ENCODE measurements at regions not wholly inside any gene's neighbourhood (a gene's known extent, or its start where the extent isn't known, plus 50 kb on each side); places are given as distances from the start of the nearest gene placed in this dataset.

DNA sequence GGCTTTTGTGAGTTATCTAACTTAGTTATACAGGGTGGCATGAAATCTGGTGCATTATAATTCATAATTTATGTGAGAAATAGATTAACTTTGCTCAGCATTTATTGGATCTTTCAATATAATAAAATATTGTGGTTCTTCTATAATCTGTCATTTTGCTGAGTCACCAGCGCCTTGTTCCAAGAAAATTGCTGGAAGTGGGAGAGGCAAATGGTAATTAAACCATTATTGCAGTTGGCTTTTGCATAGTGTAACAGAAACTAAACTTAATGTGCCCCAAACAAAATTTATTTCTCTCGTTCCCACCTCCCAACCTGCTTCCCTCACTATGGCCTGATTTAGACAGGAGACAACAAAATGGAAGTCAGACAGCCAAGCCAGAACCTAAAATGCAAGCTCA is 146.3 kb downstream of the GALR1 start:
- TF ChIP-seq, protein P1, sequence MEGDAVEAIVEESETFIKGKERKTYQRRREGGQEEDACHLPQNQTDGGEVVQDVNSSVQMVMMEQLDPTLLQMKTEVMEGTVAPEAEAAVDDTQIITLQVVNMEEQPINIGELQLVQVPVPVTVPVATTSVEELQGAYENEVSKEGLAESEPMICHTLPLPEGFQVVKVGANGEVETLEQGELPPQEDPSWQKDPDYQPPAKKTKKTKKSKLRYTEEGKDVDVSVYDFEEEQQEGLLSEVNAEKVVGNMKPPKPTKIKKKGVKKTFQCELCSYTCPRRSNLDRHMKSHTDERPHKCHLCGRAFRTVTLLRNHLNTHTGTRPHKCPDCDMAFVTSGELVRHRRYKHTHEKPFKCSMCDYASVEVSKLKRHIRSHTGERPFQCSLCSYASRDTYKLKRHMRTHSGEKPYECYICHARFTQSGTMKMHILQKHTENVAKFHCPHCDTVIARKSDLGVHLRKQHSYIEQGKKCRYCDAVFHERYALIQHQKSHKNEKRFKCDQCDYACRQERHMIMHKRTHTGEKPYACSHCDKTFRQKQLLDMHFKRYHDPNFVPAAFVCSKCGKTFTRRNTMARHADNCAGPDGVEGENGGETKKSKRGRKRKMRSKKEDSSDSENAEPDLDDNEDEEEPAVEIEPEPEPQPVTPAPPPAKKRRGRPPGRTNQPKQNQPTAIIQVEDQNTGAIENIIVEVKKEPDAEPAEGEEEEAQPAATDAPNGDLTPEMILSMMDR (IDR thresholded peaks at IDR 0.05) = no peak
- Histone ChIP-seq H3K4me3 (no peak overlapping the region), H3K27ac (no peak overlapping the region), H3K27me3 (no peaks in the 10 kb centered on the region), H3K4me1 (no peaks in the 10 kb centered on the region), H3K36me3 (no peaks in the 10 kb centered on the region), H3K9me3 (no peaks in the 10 kb centered on the region)
- DNase-seq = no peak
- intact Hi-C loops (cut with DNase I; ENCODE audit: low total_unique reads) = no loop called here

GRCh38 chr18:77397056-77397455 is 147.4 kb downstream of the GALR1 start:
- TF ChIP-seq, protein P1 (IDR thresholded peaks at IDR 0.05) = no peak
- no peaks in the 10 kb centered on the region for H3K27me3 ChIP-seq
- intact Hi-C loops (cut with DNase I; ENCODE audit: low total_unique reads) = no loop called here
- no peaks in the 10 kb centered on the region for H3K36me3 ChIP-seq
- no peak overlapping the region for H3K27ac ChIP-seq
- no peaks in the 10 kb centered on the region for H3K4me1 ChIP-seq
- no peaks in the 10 kb centered on the region for H3K9me3 ChIP-seq
- H3K4me3 ChIP-seq = no peak overlapping the region
- no peak for DNase-seq

DNA sequence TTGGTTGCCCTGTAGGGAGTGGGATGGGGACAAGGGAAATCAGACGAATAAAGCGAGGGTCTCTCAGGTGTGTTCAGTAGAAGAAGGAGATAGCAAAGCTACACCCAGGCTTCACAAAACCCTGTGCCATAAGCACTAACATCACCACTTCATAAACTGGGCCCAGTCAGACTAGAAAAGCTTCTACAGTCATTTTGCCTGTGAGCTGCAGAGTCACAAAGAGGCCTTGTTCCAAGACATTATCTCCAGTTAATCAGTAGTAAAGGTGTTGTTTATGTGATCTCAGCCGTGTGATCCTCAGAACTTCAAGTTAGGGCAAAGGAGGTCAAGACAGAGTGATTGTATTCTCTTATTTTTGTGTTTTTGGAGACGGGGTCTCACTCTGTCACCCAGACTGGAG is 148.0 kb downstream of the GALR1 start:
- no peak for DNase-seq

DNA sequence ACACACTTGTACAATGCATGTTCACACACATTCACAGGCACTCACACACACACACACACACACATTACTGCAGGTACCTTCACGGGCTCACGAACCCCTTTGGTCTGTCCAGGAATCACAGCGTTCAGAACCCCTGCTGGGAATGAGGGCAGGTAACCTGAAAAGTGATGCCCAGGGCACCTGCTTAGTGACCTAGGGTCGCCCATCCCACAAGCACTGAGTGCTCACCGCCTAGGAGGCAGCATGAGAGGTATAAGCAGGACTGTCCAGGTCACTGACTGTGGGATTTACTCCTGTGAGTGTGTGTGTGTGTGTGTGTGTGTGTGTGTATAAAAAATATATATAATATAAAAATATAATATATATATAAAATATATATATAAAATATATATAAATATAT is 150.9 kb downstream of the GALR1 start:
- Histone ChIP-seq H3K4me3 (no peak overlapping the region), H3K4me1 (no peaks in the 10 kb centered on the region), H3K27me3 (no peaks in the 10 kb centered on the region), H3K27ac (no peak overlapping the region), H3K9me3 (no peaks in the 10 kb centered on the region), H3K36me3 (no peaks in the 10 kb centered on the region)
- no peak for DNase-seq
- TF ChIP-seq, protein P1 (IDR thresholded peaks at IDR 0.05) = no peak
- intact Hi-C loops (cut with DNase I; ENCODE audit: low total_unique reads) = no loop called here

More for the DNA sequence above, 148.0 kb downstream of the GALR1 start:
- H3K36me3 ChIP-seq = no peaks in the 10 kb centered on the region
- no peaks in the 10 kb centered on the region for H3K9me3 ChIP-seq
- no peaks in the 10 kb centered on the region for H3K27me3 ChIP-seq
- intact Hi-C loops (cut with DNase I; ENCODE audit: low total_unique reads) = no loop called here
- no peaks in the 10 kb centered on the region for H3K4me1 ChIP-seq
- no peak overlapping the region for H3K27ac ChIP-seq
- H3K4me3 ChIP-seq = no peak overlapping the region
- TF ChIP-seq, protein P1 (IDR thresholded peaks at IDR 0.05) = no peak

GRCh38 chr18:77401173-77401572 is 151.5 kb downstream of the GALR1 start:
- intact Hi-C loops (cut with DNase I; ENCODE audit: low total_unique reads) = no loop called here
- Histone ChIP-seq H3K36me3 (no peaks in the 10 kb centered on the region), H3K4me3 (no peak overlapping the region), H3K27me3 (no peaks in the 10 kb centered on the region), H3K27ac (no peak overlapping the region), H3K4me1 (no peaks in the 10 kb centered on the region), H3K9me3 (no peaks in the 10 kb centered on the region)
- DNase-seq = no peak
- TF ChIP-seq, protein P1 (IDR thresholded peaks at IDR 0.05) = no peak

GRCh38 chr18:77403969-77404535 is 154.4 kb downstream of the GALR1 start:
- no peaks in the 10 kb centered on the region for H3K9me3 ChIP-seq
- no peaks in the 10 kb centered on the region for H3K36me3 ChIP-seq
- DNase-seq = no peak
- H3K4me1 ChIP-seq = no peaks in the 10 kb centered on the region
- H3K27me3 ChIP-seq = no peaks in the 10 kb centered on the region
- no peak overlapping the region for H3K27ac ChIP-seq
- H3K4me3 ChIP-seq = no peak overlapping the region
- TF ChIP-seq, protein P1 (IDR thresholded peaks at IDR 0.05) = no peak
- intact Hi-C loops (cut with DNase I; ENCODE audit: low total_unique reads) = no loop called here
